Head of caudate nucleus (tissue), 42 donors: ENCODE measurements at regions not wholly inside any gene's neighbourhood (a gene's known extent, or its start where the extent isn't known, plus 50 kb on each side); places are given as distances from the start of the nearest gene placed in this dataset.

Experiments used
- DNase-seq, 42 donors: peaks; one replicate each; pipeline versions ENCODE4 v3.0.0 to v3.0.0-alpha.2; 2020 to 2021; ENCODE audit warnings: mixed read lengths in 7 of 42
- intact Hi-C: fragments of 100-400 bp; cut with DNase I; formaldehyde crosslinking; loops from one replicate; pipeline ENCODE4 v1.15.0; 2022

DNA sequence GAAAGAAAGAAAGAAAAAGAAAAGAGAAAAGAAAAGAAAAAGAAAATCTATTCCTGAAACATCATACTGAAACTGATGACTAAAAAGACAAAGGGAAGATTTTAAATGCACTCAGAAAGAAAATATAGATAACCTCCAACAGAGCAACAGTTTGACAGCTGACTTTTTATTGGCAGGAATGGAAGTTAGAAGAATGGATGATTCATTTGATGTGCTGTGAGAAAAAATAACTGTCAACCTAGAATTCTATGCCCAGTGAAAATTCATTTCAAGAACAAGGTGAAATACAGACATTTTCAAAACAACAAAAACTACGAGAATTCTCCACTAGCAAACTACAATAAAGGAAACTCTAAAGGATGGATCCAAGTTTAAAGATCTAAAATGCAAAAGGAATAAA is 50.5 kb upstream of the HSPA12A start:
- intact Hi-C loops: no loop called here
- no peak for DNase-seq

- intact Hi-C loops: loop anchor here (2.0 kb wide), 1 partner anchor 378 kb away; no protein-coding TSS in a partner anchor
- DNase-seq: no peak
Observed at GRCh38 chr10:116796469-116796868, 52.8 kb upstream of the ENO4 start.

DNA sequence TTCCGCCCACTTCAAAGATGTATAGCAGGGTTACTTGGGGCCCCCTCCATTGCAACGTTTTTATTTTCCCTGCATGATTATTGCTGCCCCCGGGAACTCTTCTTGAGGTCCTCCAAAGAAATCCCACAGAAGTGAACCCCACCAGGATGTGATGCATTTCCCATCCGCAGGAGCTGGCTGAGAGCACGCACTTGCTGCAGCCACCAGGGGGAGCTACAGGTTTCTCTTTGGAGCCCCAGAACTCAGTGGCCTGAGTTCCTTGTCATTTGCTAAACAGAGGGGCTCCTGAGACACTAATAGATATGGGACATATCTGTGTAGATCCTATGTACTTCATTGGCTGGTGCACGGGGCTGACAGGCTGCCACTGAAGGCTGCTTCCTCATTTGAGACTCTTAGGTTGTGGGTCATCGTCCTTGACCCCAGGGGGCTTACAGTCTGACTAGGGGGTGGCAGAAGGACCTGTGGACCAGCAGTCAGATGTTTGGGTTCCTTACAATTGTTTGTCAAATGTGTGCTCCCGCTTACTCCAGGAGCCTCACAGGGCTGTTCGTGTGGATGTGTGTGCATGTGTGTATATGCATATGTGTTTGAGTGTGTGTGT is 52.3 kb upstream of the ENO4 start:
- DNase-seq: peak; percentile 67 to 96 (median 88)
- intact Hi-C loops: loop anchor here (2.0 kb wide), 1 partner anchor 378 kb away; no protein-coding TSS in a partner anchor

DNA sequence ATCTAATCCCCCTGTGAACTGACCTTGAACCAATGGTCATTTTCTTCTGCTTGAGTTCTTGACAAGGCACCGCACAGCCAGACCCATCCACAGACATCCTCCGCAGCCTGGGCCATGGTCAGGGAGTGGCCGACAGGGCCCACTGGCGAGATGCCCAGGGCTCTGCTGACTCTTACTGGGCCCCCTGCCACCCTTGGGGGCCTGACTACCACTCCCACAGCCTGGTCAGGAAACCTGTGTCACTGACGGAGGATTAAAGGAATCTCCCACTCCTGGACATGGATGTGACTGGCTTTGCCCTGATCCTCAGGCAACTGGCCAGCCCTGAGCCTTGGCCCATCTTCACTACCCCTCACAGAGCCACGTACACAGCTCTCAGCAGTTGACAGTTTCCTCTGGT is 50.4 kb upstream of the ENO4 start:
- intact Hi-C loops: no loop called here
- DNase-seq: peak in 1 of 42 donors; percentile 38
